Stimulated activated CD4-positive, alpha-beta T cell treated with anti-CD3 and anti-CD28 coated beads, Interleukin-1b, Interleukin-23, amount 100 ng/mL, for 48 hours (primary cell): ENCODE measurements at regions not wholly inside any gene's neighbourhood (a gene's known extent, or its start where the extent isn't known, plus 50 kb on each side); places are given as distances from the start of the nearest gene placed in this dataset.

Experiments used
- DNase-seq: peaks from one replicate; pipeline ENCODE4 v3.0.0-alpha.2; 2020

DNA sequence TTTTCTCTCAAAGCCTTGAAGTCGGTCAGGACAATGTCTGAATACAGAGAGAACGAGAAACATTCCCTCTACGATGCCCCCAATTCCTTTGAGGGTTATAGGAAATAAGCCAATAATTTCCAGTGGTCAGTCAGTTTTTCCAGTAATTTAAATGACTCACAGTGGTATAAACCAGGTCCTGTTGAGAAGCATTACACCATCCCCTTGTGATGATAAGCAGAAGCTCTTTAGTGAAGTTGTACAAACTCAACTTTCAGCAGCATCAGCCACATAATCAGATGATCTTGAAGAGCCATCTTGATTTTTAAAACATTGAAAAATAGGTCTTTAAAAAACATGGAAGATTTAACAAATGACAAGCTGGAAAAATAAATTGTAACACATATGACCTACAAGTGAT, 173.9 kb upstream of the ZNF462 start:
- DNase-seq, result no peak

- DNase-seq, result no peak
Measured at GRCh38 chr9:106691627-106692026, 171.3 kb upstream of the ZNF462 start.

DNA sequence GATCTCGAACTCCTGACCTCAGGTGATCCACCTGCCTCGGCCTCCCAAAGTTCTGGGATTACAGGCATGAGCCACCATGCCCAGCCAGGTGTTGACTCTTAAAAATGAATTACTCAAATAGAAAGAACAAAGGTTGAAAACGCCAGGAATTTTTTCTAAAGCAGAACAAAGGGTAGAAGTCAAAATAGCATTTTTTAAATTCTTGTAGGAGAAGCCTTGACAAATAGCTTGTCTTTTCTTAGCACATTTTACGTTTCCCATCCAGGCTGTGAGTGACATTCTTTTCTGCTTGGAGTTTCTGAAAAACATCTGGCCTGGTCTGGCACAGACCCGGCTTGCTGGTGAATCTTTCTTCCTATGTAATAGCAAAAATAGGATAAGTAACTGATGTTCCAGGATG, 169.4 kb upstream of the ZNF462 start:
- no peak for DNase-seq

GRCh38 chr9:106696804-106697203, 166.2 kb upstream of the ZNF462 start:
- no peak for DNase-seq

GRCh38 chr9:106697390-106697749, 165.6 kb upstream of the ZNF462 start:
- DNase-seq, result no peak

DNA sequence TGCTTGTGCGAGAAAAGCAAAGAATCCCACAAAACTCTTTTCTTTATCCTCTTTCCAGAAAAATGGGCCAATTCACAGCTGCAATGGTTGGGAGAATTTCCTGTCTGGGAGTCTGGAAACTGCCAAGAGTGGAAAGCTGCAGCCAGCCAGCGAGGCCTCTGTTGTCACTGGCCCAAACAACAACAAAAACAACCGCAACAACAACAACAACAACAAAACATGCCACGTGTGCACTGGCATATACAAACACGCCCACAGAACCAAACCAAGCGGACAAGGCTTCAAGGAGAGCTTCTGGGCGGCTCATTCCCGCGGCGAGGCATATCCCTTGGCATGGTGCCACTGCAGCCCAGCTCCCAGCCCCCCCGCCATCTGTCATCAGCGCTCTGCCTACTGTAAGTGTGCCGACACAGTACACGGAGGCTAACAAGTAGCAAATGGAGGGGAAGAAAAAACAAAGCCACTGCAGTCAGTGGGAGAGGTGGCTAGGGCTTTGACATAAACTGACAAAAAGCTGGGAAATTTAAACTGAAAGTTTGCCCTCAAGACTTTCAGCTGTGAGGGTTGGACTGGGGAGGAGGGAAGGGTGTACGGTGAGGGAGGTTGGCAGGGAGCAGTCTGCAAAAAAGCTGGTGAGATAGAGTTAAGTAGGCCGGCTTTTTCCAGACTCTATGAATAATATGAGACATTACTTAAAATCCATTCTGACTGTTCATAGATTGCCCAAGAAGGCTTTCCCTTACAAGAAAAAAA, 165.0 kb upstream of the ZNF462 start:
- DNase-seq, result no peak

- DNase-seq, result no peak
Measured at GRCh38 chr9:106700676-106701075, 162.3 kb upstream of the ZNF462 start.

GRCh38 chr9:106701611-106702010, 161.4 kb upstream of the ZNF462 start:
- DNase-seq, result no peak

DNA sequence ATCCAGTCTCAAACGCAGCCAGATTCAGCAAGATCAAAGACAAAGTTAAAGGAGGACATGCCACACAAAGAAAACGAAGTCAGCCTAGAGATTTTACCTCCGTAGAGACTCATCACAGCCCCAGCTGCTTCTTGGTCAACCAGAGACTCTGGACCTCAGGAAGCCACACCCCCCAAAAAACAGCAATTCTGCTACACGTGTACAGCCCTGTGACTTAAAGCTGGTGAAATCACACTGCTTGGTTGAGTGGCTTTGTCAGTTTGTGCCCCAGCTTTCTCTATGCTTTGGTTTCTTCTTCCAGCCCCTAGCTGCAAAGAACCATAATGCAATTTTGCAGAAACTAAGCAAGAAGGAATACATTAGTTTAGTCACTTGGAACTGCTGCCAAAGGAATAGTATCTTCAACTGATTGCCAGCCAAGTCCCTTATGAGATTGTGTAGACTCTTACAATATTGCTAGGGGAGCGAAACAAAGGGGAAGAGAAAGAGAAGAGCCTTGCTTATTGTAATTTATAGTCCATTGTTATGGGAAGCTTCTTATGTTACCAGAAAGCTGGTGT, 158.8 kb upstream of the ZNF462 start:
- no peak for DNase-seq

GRCh38 chr9:106707291-106707690, 155.7 kb upstream of the ZNF462 start:
- no peak for DNase-seq

- no peak for DNase-seq
Measured at GRCh38 chr9:106707738-106708474, 155.1 kb upstream of the ZNF462 start.

DNA sequence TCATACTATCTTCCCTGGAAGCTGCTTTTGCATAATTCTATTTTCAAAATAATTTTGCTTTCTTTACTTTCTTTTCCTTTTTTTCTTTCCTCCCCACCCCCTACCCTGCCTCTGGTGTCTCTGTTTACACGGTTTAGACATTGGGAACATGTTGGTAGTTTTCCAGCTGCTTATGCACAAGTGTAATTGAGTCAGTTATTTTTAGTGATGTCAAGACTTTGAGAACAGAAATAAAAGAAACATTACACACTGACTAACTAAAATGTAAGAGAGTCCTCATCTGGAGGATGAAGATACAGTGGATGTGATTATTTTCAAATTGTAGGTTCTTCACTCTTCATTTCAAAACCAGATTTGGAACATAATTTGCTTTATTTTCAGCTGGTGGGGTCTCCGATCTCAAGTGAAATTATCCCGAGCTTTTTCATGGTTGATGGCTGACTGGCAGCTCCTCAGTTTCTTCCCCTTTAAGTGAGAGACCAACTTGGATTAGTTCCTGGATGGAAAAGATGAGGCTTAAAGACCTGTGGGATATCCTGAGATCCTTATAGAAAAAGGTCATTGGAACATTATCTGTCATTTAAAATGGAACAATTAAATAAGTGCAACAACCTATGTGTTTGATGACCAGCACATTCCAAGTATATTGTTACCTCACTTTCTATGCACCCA, 154.4 kb upstream of the ZNF462 start:
- no peak for DNase-seq

- DNase-seq, result no peak
Measured at GRCh38 chr9:106712279-106712678, 150.7 kb upstream of the ZNF462 start.

DNA sequence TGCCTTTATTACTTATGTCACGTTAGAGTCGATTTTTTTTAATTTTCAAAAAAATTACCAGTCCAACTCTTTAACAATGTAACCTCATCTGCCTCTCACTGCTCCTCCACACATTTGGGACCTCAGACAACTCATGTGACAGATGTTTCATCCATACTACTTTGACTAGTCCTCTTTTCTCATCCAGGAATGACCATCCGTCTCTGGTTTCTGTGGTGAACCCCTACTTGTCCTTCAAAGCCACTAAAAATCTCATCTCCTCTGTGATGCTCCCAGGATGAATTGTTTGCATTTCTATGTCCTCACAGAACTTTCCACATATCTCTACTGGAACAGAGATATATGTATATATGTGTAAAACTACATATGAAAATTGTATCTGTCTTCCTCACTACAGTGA, 149.8 kb upstream of the ZNF462 start:
- no peak for DNase-seq

DNA sequence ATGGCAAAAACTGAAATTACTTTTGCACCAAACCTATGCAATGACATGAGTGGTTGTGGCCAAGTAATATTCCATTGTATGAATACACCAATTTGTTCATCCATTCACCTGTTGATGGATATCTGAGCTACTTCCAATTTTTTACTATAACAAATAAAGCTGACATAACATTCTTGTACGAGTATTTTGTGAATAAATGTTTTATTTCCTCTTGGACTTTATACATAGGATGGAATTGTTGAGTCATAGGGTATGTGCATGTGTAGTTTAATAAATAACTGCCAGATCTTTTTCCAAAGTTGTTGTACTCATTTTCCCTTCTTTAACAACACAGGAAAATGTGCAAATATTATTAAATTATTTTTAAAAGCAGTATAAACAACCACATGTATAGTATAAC, 146.1 kb upstream of the ZNF462 start:
- no peak for DNase-seq

- DNase-seq, result no peak
Measured at GRCh38 chr9:106717686-106718085, 145.3 kb upstream of the ZNF462 start.

- DNase-seq, result no peak
Measured at GRCh38 chr9:106718936-106719335, 144.0 kb upstream of the ZNF462 start.

GRCh38 chr9:106722051-106722753, 140.8 kb upstream of the ZNF462 start:
- no peak for DNase-seq

DNA sequence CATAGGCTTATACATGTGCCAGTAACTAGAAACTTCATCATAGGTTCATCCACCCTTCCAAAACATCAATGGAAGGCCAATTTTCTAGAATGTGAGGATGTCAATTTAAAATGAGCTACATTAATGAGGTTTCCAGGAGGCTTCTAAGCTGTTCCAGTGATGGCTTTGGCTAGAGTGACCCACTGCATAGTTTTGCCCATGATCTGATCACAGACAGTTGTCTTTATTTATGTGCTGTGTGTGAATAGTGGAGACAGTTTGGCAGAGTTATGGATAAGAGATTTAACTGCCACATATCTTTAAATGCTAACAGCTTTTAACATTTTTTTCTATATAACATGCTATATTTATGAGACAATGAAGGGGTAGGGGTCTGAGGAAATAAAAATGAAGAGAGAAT, 139.0 kb upstream of the ZNF462 start:
- no peak for DNase-seq

GRCh38 chr9:106724566-106724965, 138.4 kb upstream of the ZNF462 start:
- DNase-seq, result no peak

GRCh38 chr9:106726070-106726815, 136.7 kb upstream of the ZNF462 start:
- no peak for DNase-seq

DNA sequence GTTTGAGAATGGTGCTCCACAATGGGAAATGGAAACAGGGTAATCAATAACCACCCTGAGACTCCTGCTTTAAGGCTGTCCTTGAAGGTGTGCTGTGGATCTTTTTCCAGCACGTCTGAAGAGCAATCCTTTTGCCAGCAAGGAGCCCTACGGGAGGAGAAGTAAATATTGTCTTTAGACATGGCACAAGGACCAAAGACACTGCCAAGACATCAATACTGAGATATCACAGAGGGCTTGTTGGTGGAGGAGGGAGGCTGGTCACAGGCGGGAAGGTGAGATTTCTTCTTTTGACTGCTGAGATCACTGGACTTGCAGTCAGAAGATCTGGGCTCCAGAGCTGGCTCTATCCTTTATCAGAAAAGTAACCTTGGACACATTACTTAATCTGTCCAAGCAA, 135.0 kb upstream of the ZNF462 start:
- DNase-seq, result no peak
